ENCODE measurements at regions not wholly inside any gene's neighbourhood (a gene's known extent, or its start where the extent isn't known, plus 50 kb on each side); places are given as distances from the start of the nearest gene placed in this dataset.

DNA sequence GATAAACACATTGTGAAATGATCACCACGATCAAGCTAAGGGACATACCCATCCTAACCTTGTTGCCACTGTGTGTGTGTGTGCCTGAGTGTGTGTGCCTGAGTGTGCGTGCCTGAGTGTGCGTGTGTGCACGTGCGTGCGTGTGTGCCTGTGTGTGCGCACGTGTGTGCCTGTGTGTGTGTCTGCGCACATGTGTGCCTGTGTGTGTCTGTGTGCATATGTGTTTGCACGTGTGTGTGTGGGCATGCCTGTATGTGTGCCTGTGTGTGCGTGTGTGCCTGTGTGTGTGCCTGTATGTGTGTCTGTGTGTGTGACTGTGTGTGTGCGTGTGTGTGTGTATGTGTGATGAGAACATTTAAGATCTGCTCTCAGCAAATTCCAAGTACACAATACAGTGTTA is 244.1 kb upstream of the DPP6 start:
- no TSS peak for BruUV-seq (replicated peaks)
- DNase-seq (ENCODE audit: low read depth, low spot score) (no peak), ATAC-seq (no peak)
- ChIA-PET CTCF (no interaction called here), POLR2A (no interaction called here)
- intact Hi-C loops (cut with micrococcal nuclease; ENCODE audit: unreplicated experiment): no loop called here
- no peak overlapping the region for H3K4me3 ChIP-seq (ENCODE audit: low read depth in 2 of 2, low read length in 2 of 2)
- H3K36me3 ChIP-seq (ENCODE audit: control insufficient read depth, insufficient read depth, low read length): no peaks in the 10 kb centered on the region
- no peak overlapping the region for H3K27ac ChIP-seq (ENCODE audit: low read length)
- H3K4me1 ChIP-seq (ENCODE audit: control insufficient read depth, insufficient read depth, low read length): no peaks in the 10 kb centered on the region
- H3K27me3 ChIP-seq (ENCODE audit: control insufficient read depth, insufficient read depth, low read length): no peaks in the 10 kb centered on the region
- TF ChIP-seq, protein P1, sequence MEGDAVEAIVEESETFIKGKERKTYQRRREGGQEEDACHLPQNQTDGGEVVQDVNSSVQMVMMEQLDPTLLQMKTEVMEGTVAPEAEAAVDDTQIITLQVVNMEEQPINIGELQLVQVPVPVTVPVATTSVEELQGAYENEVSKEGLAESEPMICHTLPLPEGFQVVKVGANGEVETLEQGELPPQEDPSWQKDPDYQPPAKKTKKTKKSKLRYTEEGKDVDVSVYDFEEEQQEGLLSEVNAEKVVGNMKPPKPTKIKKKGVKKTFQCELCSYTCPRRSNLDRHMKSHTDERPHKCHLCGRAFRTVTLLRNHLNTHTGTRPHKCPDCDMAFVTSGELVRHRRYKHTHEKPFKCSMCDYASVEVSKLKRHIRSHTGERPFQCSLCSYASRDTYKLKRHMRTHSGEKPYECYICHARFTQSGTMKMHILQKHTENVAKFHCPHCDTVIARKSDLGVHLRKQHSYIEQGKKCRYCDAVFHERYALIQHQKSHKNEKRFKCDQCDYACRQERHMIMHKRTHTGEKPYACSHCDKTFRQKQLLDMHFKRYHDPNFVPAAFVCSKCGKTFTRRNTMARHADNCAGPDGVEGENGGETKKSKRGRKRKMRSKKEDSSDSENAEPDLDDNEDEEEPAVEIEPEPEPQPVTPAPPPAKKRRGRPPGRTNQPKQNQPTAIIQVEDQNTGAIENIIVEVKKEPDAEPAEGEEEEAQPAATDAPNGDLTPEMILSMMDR (IDR thresholded peaks at IDR 0.05): no peak
- TF ChIP-seq TCF7L2 (IDR thresholded peaks at IDR 0.05; ENCODE audit: low read depth, low read length) (no peak), POLR2AphosphoS5 (IDR thresholded peaks at IDR 0.05; ENCODE audit: low read depth, low read length) (no peak), SIN3A (IDR thresholded peaks at IDR 0.05; ENCODE audit: borderline replicate concordance, insufficient read depth, low read depth, low read length) (no peak)
- TF ChIP-seq, protein P2, sequence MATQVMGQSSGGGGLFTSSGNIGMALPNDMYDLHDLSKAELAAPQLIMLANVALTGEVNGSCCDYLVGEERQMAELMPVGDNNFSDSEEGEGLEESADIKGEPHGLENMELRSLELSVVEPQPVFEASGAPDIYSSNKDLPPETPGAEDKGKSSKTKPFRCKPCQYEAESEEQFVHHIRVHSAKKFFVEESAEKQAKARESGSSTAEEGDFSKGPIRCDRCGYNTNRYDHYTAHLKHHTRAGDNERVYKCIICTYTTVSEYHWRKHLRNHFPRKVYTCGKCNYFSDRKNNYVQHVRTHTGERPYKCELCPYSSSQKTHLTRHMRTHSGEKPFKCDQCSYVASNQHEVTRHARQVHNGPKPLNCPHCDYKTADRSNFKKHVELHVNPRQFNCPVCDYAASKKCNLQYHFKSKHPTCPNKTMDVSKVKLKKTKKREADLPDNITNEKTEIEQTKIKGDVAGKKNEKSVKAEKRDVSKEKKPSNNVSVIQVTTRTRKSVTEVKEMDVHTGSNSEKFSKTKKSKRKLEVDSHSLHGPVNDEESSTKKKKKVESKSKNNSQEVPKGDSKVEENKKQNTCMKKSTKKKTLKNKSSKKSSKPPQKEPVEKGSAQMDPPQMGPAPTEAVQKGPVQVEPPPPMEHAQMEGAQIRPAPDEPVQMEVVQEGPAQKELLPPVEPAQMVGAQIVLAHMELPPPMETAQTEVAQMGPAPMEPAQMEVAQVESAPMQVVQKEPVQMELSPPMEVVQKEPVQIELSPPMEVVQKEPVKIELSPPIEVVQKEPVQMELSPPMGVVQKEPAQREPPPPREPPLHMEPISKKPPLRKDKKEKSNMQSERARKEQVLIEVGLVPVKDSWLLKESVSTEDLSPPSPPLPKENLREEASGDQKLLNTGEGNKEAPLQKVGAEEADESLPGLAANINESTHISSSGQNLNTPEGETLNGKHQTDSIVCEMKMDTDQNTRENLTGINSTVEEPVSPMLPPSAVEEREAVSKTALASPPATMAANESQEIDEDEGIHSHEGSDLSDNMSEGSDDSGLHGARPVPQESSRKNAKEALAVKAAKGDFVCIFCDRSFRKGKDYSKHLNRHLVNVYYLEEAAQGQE (IDR thresholded peaks at IDR 0.05; ENCODE audit: insufficient read depth in 1 of 2, low read depth in 2 of 2, low read length in 1 of 2): no peak
- in situ Hi-C loops (cut with HindIII; ENCODE audit: low pct_unique_long_range_greater_than_20kb, low sequenced_read_pairs): no loop called here
- no peaks in the 10 kb centered on the region for H3K9me3 ChIP-seq (ENCODE audit: control insufficient read depth, insufficient read depth, low read depth, low read length)

DNA sequence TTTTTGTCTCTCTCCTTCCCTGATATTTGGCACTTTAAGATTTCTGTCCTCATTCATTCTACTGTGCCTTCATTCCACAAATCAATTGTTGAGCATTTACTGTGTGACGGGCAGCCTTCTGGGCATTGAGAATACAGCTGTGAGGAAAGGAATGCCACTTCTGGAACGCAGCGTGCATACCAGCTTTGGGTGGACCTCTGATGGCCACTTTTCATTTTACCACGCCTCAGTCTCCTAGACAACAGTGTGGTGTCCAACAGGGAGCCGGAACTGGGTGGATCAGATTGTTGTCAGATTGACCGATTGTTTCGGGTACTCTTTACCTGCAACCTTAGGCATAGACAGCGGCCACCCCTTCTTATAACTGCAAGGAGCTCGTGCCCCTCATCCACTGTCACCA is 222.7 kb upstream of the DPP6 start:
- ChIA-PET POLR2A (no interaction called here), CTCF (no interaction called here)
- Histone ChIP-seq H3K27me3 (ENCODE audit: control insufficient read depth, insufficient read depth, low read length) (0 out of 2 replicates have a peak, but pooled peaks cover 3% of the 10 kb centered on the region), H3K4me1 (ENCODE audit: control insufficient read depth, insufficient read depth, low read length) (no peaks in the 10 kb centered on the region), H3K9me3 (ENCODE audit: control insufficient read depth, insufficient read depth, low read depth, low read length) (no peaks in the 10 kb centered on the region), H3K27ac (ENCODE audit: low read length) (no peak overlapping the region), H3K4me3 (ENCODE audit: low read depth in 2 of 2, low read length in 2 of 2) (no peak overlapping the region), H3K36me3 (ENCODE audit: control insufficient read depth, insufficient read depth, low read length) (no peaks in the 10 kb centered on the region)
- intact Hi-C loops (cut with micrococcal nuclease; ENCODE audit: unreplicated experiment): no loop called here
- no peak for ATAC-seq
- BruUV-seq (replicated peaks): no TSS peak
- in situ Hi-C loops (cut with HindIII; ENCODE audit: low pct_unique_long_range_greater_than_20kb, low sequenced_read_pairs): no loop called here
- TF ChIP-seq, protein P1 (IDR thresholded peaks at IDR 0.05): no peak
- TF ChIP-seq SIN3A (IDR thresholded peaks at IDR 0.05; ENCODE audit: borderline replicate concordance, insufficient read depth, low read depth, low read length): no peak
- no peak for TF ChIP-seq TCF7L2 (IDR thresholded peaks at IDR 0.05; ENCODE audit: low read depth, low read length)
- TF ChIP-seq, protein P2 (IDR thresholded peaks at IDR 0.05; ENCODE audit: insufficient read depth in 1 of 2, low read depth in 2 of 2, low read length in 1 of 2): no peak
- TF ChIP-seq POLR2AphosphoS5 (IDR thresholded peaks at IDR 0.05; ENCODE audit: low read depth, low read length): no peak
- no peak for DNase-seq (ENCODE audit: low read depth, low spot score)
